ENCODE measurements at regions not wholly inside any gene's neighbourhood (a gene's known extent, or its start where the extent isn't known, plus 50 kb on each side); places are given as distances from the start of the nearest gene placed in this dataset.

GRCh38 chr4:81527115-81527514 is 55.4 kb upstream of the RASGEF1B start:
- Histone ChIP-seq H3K36me3 (ENCODE audit: control insufficient read depth, insufficient read depth, low read length) (no peaks in the 10 kb centered on the region), H3K79me2 (ENCODE audit: control insufficient read depth, insufficient read depth, low read length) (no peaks in the 10 kb centered on the region), H2AFZ (ENCODE audit: low read length) (no peak overlapping the region), H3K4me1 (ENCODE audit: control insufficient read depth, extremely low read depth, insufficient read depth, low read length) (no peaks in the 10 kb centered on the region), H4K20me1 (ENCODE audit: control insufficient read depth, extremely low read depth, insufficient read depth, low read length) (no peaks in the 10 kb centered on the region), H3K9me3 (ENCODE audit: control insufficient read depth, insufficient read depth, low read depth, low read length) (no peaks in the 10 kb centered on the region), H3K27me3 (ENCODE audit: control insufficient read depth, insufficient read depth, low read length) (no peaks in the 10 kb centered on the region), H3K4me3 (replicated peaks in 1 of 4; ENCODE audit: control extremely low read depth in 1 of 4, insufficient read depth in 1 of 4, low read depth in 3 of 4, low read length in 4 of 4) (no peak overlapping the region), H3K9ac (ENCODE audit: insufficient read depth, low read length) (no peak overlapping the region), H3K27ac (ENCODE audit: insufficient read depth, low read length) (no peak overlapping the region), H3K4me2 (ENCODE audit: extremely low read depth, insufficient read depth, low read length) (no peak overlapping the region)
- TF ChIP-seq CTCF (conservative IDR thresholded peaks at IDR 0.05 in 1 of 2, IDR thresholded peaks at IDR 0.05 in 1 of 2; ENCODE audit: low read depth in 1 of 2, low read length in 2 of 2) (no peak), EZH2 (IDR thresholded peaks at IDR 0.05; ENCODE audit: low read length, missing control alignments) (no peak)
- DNase-seq (ENCODE audit: low read depth in 2 of 2): no peak

GRCh38 chr4:81526706-81527105 is 55.0 kb upstream of the RASGEF1B start:
- no peaks in the 10 kb centered on the region for H3K9me3 ChIP-seq (ENCODE audit: control insufficient read depth, insufficient read depth, low read depth, low read length)
- TF ChIP-seq EZH2 (IDR thresholded peaks at IDR 0.05; ENCODE audit: low read length, missing control alignments) (no peak), CTCF (conservative IDR thresholded peaks at IDR 0.05 in 1 of 2, IDR thresholded peaks at IDR 0.05 in 1 of 2; ENCODE audit: low read depth in 1 of 2, low read length in 2 of 2) (no peak)
- H3K4me3 ChIP-seq (replicated peaks in 1 of 4; ENCODE audit: control extremely low read depth in 1 of 4, insufficient read depth in 1 of 4, low read depth in 3 of 4, low read length in 4 of 4): no peak overlapping the region
- H3K36me3 ChIP-seq (ENCODE audit: control insufficient read depth, insufficient read depth, low read length): no peaks in the 10 kb centered on the region
- DNase-seq (ENCODE audit: low read depth in 2 of 2): no peak
- no peak overlapping the region for H2AFZ ChIP-seq (ENCODE audit: low read length)
- no peak overlapping the region for H3K4me2 ChIP-seq (ENCODE audit: extremely low read depth, insufficient read depth, low read length)
- H3K27ac ChIP-seq (ENCODE audit: insufficient read depth, low read length): no peak overlapping the region
- no peaks in the 10 kb centered on the region for H3K4me1 ChIP-seq (ENCODE audit: control insufficient read depth, extremely low read depth, insufficient read depth, low read length)
- H3K9ac ChIP-seq (ENCODE audit: insufficient read depth, low read length): no peak overlapping the region
- no peaks in the 10 kb centered on the region for H3K79me2 ChIP-seq (ENCODE audit: control insufficient read depth, insufficient read depth, low read length)
- H4K20me1 ChIP-seq (ENCODE audit: control insufficient read depth, extremely low read depth, insufficient read depth, low read length): no peaks in the 10 kb centered on the region
- H3K27me3 ChIP-seq (ENCODE audit: control insufficient read depth, insufficient read depth, low read length): no peaks in the 10 kb centered on the region

- Histone ChIP-seq H3K79me2 (ENCODE audit: control insufficient read depth, insufficient read depth, low read length) (no peaks in the 10 kb centered on the region), H3K36me3 (ENCODE audit: control insufficient read depth, insufficient read depth, low read length) (no peaks in the 10 kb centered on the region), H3K9me3 (ENCODE audit: control insufficient read depth, insufficient read depth, low read depth, low read length) (no peaks in the 10 kb centered on the region), H3K9ac (ENCODE audit: insufficient read depth, low read length) (no peak overlapping the region), H2AFZ (ENCODE audit: low read length) (no peak overlapping the region), H3K27me3 (ENCODE audit: control insufficient read depth, insufficient read depth, low read length) (no peaks in the 10 kb centered on the region), H3K27ac (ENCODE audit: insufficient read depth, low read length) (no peak overlapping the region), H4K20me1 (ENCODE audit: control insufficient read depth, extremely low read depth, insufficient read depth, low read length) (no peaks in the 10 kb centered on the region), H3K4me2 (ENCODE audit: extremely low read depth, insufficient read depth, low read length) (no peak overlapping the region), H3K4me1 (ENCODE audit: control insufficient read depth, extremely low read depth, insufficient read depth, low read length) (no peaks in the 10 kb centered on the region), H3K4me3 (replicated peaks in 1 of 4; ENCODE audit: control extremely low read depth in 1 of 4, insufficient read depth in 1 of 4, low read depth in 3 of 4, low read length in 4 of 4) (no peak overlapping the region)
- TF ChIP-seq CTCF (conservative IDR thresholded peaks at IDR 0.05 in 1 of 2, IDR thresholded peaks at IDR 0.05 in 1 of 2; ENCODE audit: low read depth in 1 of 2, low read length in 2 of 2) (no peak), EZH2 (IDR thresholded peaks at IDR 0.05; ENCODE audit: low read length, missing control alignments) (no peak)
- no peak for DNase-seq (ENCODE audit: low read depth in 2 of 2)
Observed at GRCh38 chr4:81523672-81524327, 52.1 kb upstream of the RASGEF1B start.
